ENCODE measurements at regions not wholly inside any gene's neighbourhood (a gene's known extent, or its start where the extent isn't known, plus 50 kb on each side); places are given as distances from the start of the nearest gene placed in this dataset.
"Not testable (repeated sequence)": the region's sequence is repeated elsewhere in the genome, so short reads cannot be mapped to it uniquely, and the experiment has no call there.

- no peak for DNase-seq (ENCODE audit: low read depth)
Measured at GRCh38 chr2:2739231-2739795, 408.2 kb upstream of the MYT1L start.

DNA sequence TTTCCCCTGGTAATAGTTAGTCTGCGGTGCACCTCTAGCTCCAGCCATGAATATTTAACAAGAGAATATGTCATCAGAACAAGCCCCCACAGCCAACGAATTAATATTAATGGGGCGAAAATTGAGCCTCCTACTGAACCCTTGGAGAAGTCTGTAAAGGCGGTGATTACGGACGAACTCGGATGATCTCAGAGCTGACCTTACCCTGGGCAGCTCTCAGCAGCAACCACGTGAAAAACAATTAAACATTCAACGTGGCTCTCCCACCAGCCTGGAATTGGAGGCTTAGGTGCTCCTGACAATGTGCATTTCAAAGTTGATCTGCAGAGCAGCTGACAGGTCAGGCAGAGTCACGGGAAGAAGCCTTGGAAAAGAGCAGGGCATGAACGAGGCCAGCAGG, 407.6 kb upstream of the MYT1L start:
- no peak for DNase-seq (ENCODE audit: low read depth)

DNA sequence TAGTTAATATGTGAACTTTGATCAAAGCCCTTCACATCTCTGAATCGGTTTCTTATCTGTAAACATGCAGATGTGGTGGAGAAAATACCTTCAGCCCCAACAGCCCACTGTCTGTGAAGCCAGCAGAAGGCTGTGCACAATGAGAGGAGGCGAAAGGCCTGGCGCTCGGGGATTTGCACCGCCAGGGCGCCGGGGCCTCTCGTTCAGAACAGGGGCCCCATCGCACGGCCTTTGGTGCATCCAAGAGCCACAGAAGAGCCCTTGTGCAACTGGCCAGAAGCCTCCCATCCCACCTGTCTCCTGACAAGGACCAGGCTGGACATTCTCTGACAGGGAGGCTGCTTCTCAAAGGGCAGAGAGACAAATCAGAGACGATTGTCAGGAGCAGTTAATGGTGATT, 407.2 kb upstream of the MYT1L start:
- no peak for DNase-seq (ENCODE audit: low read depth)

- DNase-seq (ENCODE audit: low read depth), result no peak
Measured at GRCh38 chr2:2735041-2735440, 404.0 kb upstream of the MYT1L start.

- DNase-seq (ENCODE audit: low read depth), result no peak
Measured at GRCh38 chr2:2734308-2734707, 403.2 kb upstream of the MYT1L start.

- no peak for DNase-seq (ENCODE audit: low read depth)
Measured at GRCh38 chr2:2733818-2734217, 402.7 kb upstream of the MYT1L start.

DNA sequence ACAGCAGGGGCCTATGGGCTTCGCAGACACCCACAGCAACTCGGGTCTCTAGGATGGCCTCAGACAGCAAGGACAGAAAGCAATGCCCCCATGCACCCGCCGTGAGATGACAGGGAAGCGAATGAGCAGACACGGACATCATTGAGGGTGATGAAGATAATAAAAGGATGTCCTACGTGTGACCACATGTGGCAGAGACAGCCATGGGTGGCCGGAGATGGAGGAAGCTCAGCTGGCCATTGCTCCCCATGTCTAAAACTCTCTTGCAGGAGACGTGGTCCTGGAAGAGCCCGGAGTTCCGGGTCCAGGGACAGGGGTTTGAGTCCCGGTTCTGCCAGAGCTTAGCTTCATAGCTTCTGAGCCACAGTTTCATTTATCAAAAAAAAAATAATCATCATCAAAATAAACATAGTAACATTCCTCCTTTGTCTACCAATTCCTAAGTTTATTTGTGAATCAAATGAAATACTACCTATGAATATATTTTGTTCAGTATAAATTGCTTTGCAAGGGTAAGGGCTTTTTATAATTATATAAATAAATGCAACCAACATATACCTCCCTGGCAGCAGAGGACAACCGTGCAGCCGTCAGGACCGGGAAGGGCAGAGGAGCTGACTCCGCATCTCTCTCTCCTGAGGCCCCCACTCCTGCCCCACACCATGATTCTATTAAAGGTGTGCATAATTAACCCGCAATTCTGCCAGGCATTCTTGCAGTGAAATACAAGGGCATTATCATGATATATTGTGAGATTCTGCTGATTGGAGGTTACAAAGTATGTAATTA, 401.4 kb upstream of the MYT1L start:
- no peak for DNase-seq (ENCODE audit: low read depth)

DNA sequence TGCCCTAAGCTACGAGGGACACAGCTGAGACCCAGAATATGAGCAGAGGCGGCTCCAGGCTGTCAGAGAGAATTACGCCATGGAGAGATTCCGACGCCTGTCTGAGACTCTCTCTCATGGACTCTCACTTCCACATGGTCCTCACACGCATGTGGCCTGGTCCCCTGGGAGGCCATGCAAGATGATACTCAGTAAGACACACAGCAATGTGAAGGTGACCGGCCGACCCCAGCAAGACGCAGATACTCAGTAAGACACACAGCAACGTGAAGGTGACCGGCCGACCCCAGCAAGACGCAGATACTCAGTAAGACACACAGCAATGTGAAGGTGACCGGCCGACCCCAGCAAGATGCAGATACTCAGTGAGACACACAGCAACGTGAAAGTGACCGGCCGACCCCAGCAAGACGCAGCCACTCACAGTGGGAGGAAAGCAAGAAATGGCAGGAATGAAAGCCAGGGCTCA, 400.8 kb upstream of the MYT1L start:
- no peak for DNase-seq (ENCODE audit: low read depth)

- no peak for DNase-seq (ENCODE audit: low read depth)
Measured at GRCh38 chr2:2731101-2731815, 400.2 kb upstream of the MYT1L start.

DNA sequence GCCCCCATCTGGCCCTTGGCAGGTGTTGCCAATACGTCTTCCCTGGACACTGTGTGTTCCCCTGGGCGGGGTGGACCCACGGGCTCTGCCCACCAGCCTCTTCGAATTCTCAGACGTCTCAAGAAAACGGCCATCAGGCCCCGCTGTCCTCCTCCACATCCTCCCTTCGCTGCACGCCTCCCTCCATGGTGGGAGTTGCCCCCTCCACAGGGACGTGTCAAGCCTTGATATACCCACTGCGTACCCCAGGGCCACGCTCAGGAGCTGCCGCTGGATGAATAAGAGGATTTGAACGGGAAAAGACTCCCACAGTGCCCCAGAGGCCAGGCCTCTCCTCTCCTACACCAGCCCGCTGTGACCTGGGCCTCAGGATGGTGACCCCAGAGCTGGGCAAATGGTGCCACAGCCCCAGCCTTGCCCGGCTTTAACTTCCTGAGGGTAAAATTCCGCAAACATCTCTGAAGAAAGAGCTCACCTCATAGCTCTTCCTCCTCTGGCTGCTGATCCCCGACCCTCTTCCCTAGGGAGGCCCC, 399.3 kb upstream of the MYT1L start:
- DNase-seq (ENCODE audit: low read depth), result no peak

- no peak for DNase-seq (ENCODE audit: low read depth)
Measured at GRCh38 chr2:2729246-2729645, 398.2 kb upstream of the MYT1L start.

DNA sequence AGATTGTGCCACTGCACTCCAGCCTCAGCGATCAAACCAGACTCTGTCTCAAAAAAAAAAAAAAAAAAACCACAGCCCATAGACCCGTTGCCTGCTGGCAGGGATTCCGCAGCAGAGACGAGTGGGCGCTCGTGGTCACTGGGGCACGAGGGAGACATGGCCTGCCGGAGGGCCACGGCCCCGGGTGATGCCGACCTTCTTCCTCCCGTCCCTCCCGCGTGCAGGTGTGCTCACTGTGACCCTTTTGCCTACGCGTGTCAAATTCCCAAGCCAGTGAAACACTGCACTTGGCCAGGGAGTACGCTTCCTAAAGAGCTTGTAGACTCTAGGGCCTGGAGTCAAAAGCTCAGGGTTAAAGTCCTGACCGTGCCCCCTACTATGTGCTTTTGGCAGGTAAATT, 397.6 kb upstream of the MYT1L start:
- DNase-seq (ENCODE audit: low read depth), result no peak

DNA sequence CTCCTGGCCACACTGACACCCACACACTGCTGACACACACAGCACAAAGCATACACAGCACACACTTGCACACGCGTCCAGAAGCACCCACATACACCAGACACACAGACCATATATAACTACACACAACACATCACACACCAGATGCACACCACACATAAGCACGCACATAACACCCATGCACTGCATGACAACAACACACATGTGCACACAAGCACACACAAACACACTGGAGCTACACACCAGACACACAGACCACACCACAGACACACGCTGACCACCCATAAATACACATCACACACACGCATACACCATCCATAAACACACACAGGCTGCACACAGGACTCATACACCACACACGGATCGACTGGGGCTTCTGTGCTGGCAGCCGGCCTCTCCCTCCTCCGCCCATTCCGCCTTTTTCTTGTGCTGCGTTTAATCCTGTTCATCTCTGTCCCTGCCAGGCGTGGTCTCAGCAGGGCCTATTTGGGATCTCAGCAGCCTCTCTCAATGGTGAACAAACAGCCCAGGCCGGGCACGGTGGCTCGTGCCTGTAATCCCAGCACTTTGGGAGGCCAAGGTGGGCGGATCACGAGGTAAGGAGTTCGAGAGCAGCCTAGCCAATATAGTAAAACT, 396.9 kb upstream of the MYT1L start:
- DNase-seq (ENCODE audit: low read depth), result no peak

DNA sequence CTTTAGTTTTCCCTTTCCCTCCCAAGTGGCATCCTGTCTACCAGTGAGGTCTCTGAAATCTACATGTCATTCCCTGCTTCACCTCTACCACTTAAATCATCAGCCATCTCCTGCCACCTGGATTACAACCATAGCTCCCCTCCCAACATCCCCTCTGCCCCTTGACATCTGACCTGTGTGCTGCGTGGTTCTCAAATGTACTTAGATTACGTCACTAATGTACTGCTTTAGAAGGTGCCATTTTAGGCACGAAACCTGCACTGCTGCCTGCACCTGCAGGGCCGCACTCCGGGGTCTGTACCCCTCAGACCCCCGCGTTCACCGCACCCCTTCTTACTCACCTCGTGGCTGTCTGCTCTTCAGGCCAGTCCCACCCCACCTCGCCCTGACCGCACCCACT, 395.1 kb upstream of the MYT1L start:
- no peak for DNase-seq (ENCODE audit: low read depth)

- DNase-seq (ENCODE audit: low read depth), result no peak
Measured at GRCh38 chr2:2723064-2723463, 392.0 kb upstream of the MYT1L start.

DNA sequence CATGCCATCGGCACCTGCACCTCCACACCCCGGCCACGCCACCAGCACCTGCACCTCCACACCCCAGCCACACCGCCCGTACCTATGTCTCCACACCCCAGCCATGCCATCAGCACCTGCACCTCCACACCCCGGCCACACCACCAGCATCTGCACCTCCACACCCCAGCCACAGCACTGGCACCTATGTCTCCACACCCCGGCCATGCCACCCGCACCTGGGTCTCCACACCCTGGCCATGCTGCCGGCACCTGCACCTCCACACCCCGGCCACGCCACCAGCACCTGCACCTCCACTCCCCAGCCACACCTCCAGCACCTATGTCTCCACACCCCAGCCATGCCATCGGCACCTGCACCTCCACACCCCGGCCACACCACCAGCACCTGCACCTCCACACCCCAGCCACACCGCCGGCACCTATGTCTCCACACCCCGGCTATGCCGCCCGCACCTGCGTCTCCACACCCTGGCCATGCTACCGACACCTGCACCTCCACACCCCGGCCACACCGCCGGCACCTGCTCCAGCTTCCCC, 390.3 kb upstream of the MYT1L start:
- no peak for DNase-seq (ENCODE audit: low read depth)

- not testable (repeated sequence) for DNase-seq (ENCODE audit: low read depth)
Measured at GRCh38 chr2:2720806-2721205, 389.7 kb upstream of the MYT1L start.

DNA sequence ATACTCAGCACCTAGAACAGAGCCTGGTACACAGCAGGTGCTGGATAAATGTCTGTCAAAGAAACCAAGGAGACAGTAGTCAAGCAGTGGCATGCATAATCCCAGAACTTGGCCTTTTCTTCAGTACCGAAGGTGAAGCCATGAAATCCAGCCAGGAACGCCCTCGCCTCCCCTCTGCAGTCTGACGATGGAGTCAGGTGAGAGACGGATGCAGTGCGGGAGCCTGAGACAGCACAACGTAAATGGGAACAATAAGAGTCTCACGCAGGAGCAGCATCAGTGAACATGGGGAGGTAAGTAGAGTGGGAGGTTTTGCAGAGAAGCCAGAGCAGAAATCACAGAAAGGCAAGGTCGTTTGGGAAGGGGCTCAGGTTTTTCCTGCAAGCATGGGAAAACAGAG, 389.3 kb upstream of the MYT1L start:
- DNase-seq (ENCODE audit: low read depth), result no peak

- DNase-seq (ENCODE audit: low read depth), result no peak
Measured at GRCh38 chr2:2719781-2720180, 388.7 kb upstream of the MYT1L start.

DNA sequence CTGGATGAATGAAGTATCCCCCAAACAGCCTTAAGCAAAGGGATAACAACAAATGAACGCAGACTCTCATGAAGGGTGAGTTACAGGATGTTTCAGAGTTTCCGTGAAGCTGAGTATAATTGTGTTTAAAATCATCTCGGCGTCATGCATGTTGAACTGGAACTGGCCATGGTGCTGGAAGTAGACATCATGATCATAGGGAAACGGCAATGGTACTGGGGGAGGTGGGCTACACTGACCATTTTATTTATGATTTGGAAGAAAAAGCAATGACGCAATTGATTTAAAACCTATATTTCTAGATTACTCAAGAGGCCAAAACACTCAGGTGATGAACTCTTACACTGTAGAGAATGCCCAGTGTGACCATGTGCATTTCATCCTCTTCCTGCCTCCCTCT, 387.9 kb upstream of the MYT1L start:
- no peak for DNase-seq (ENCODE audit: low read depth)

DNA sequence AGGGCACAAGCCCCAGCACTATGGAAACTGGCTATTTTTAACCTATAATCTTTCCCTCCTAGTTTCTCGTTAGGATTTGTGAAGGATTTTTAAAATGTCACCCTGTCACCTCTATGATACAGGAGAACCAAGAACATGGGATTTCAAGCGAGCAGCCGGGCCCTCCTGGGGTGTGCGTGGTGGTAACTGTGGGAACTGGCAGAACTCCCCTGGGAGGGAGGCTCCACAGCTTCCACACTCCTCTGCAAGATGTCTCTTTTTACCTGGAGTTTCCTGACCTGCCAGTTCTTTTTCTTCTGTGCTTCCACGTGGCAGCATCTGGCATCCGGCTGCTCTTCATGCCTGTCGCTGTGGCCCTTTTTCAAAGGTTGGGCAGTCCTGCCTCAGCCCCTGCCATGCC, 386.3 kb upstream of the MYT1L start:
- DNase-seq (ENCODE audit: low read depth), result no peak

GRCh38 chr2:2716771-2717170, 385.7 kb upstream of the MYT1L start:
- DNase-seq (ENCODE audit: low read depth), result no peak
